Dendritic cell treated with granulocyte-macrophage colony-stimulating factor and Interleukin-4, amounts not matched to agents 40 ng/mL and 50 ng/mL, for 4 days (primary cell): ENCODE measurements at regions not wholly inside any gene's neighbourhood (a gene's known extent, or its start where the extent isn't known, plus 50 kb on each side); places are given as distances from the start of the nearest gene placed in this dataset.

Experiments
- H3K27ac Mint-ChIP-seq: one replicate; pipeline ENCODE4 v1.8.0; 2022; ENCODE audit warnings: mild to moderate bottlenecking, mixed read lengths
- H3K27me3 Mint-ChIP-seq: one replicate; pipeline ENCODE4 v1.8.0; 2022; ENCODE audit warnings: mild to moderate bottlenecking, mixed read lengths
- H3K36me3 Mint-ChIP-seq: one replicate; pipeline ENCODE4 v1.8.0; 2022; ENCODE audit warnings: low read depth, mixed read lengths
- H3K4me1 Mint-ChIP-seq: one replicate; pipeline ENCODE4 v1.8.0; 2022; ENCODE audit warnings: low read depth, mixed read lengths
- H3K4me3 Mint-ChIP-seq: one replicate; pipeline ENCODE4 v1.8.0; 2022; ENCODE audit warnings: mild to moderate bottlenecking, moderate library complexity, mixed read lengths
- H3K9me3 Mint-ChIP-seq: one replicate; pipeline ENCODE4 v1.8.0; 2022; ENCODE audit warnings: mixed read lengths
- intact Hi-C: fragments of 100-400 bp; cut with micrococcal nuclease; formaldehyde crosslinking; loops from one replicate; pipeline ENCODE4 v1.15.0; 2022

DNA sequence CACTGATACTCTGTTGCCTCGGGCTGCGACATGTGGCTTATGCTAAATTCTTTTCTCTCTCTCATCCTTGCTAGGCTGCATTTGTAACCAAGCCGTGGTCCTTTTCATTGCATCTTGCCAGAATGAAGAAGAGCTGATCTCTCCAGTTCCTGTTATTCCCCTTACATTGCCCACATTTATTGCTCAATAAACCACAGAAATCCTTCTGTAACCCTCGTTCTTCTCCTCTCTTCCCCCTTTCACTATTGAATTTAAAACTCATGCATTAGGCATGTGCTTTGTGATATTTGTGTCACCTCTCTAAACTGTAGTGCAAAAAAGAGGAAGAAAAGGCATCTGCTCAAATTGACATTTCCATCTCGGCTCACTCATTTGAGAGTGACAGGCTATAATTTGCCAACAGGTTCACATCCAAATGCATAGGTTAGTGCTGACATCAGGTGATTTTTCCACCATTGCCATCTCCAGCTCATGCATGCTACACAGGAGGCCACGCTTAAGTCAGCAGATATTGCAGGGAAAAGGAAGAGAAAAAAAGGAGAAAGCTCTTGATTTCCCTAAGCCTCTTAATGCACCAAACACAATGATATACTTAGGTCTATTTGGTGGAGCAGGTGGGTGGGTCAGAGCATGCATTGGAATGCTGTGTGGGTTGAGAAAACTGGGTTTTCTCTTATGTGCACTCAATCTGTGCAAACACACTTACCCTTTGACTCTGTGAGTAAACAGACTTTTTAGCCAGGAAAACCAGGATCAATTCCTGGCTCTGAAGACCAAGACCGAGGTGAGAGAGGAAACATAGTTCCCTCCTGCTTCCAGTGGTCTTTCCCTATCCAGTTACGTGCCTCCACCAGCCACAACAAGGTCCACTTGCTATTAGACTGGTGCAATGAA lies 642.7 kb downstream of the HS3ST4 start:
- Mint-ChIP-seq H3K36me3 (no peaks in the 10 kb centered on the region), H3K9me3 (peaks cover 44% of the 10 kb centered on the region), H3K4me3 (no peak overlapping the region), H3K4me1 (peaks cover 7% of the 10 kb centered on the region), H3K27me3 (no peaks in the 10 kb centered on the region), H3K27ac (no peak overlapping the region)
- intact Hi-C loops = no loop called here

DNA sequence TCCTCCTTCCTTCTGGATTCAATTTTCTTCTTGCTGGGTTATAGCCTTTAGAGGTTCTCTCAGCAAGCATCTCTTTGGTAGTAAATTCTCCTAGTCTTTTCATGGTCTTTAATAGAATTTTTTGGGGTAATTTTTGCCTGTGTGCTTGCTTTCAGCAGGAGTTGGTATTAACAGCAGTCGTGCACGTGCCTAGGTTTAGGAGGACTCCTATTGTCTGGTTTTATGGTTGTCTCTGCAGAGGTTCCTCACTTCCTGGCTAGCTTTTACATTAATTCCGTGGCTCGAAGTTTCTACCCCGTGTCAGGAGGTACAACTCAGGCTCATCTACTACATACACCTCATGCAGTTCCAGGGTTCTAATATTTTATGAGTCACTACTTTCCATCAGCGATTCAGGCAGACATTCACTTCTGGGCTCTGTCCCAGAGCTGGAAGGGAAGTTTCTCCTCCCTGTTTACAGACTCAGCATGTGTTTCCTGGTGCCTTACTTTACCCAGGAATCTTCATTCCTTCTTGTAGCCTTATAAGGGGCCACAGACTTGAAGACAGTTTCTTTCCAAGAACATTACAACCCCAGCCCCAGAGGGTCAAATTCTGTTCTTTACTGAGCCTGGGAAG lies 643.6 kb downstream of the HS3ST4 start:
- intact Hi-C loops = no loop called here
- Mint-ChIP-seq H3K36me3 (no peaks in the 10 kb centered on the region), H3K9me3 (peaks cover 41% of the 10 kb centered on the region), H3K4me1 (peaks cover 7% of the 10 kb centered on the region), H3K27ac (no peak overlapping the region), H3K27me3 (no peaks in the 10 kb centered on the region), H3K4me3 (no peak overlapping the region)

DNA sequence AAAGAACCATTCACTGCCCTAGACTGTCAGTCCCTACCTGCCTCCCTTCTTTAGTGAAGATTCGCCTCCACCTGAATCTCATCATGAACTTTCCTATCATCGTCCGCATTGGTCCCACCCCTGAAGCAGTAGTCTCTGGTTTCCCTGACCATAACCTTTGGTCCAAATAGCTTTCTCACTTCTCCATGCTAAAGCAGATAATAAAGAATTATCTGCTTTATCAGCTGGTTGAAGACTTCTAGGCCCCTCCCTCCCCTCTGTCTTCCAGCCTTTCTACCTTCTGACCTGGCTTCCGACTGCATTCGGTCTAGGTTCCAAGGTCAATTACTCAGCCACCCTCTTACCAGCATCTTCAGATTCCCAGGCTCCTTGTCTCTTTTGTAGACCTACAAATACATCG lies 650.9 kb downstream of the HS3ST4 start:
- Mint-ChIP-seq H3K4me3 (no peak overlapping the region), H3K4me1 (no peaks in the 10 kb centered on the region), H3K36me3 (no peaks in the 10 kb centered on the region), H3K9me3 (peaks cover 8% of the 10 kb centered on the region), H3K27ac (no peak overlapping the region), H3K27me3 (no peaks in the 10 kb centered on the region)
- intact Hi-C loops = no loop called here

DNA sequence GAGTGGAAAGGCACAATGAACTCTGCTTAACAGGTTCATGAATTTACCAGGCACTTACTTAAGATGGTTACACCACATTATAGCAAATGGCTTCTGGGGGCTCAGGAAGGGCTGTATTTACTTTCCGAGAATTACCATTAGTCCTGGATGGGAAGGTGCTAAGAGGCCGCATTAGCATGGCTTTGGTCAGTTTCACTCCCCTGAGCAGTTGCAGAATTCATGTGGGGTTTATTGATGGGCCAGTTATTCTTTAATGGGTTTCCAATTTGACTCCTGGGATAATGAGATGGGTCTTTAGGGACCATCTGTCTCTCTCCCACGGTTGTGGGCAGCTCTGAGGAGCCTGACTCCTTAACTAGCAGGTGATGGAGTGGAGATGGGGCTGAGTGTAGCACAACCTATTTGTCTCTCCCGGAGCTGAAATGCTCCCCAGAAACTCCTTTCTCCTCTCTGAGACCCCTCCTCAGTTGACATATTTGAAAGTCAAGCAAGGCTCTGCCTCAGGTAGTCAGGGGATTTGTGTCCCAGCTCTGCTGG lies 652.5 kb downstream of the HS3ST4 start:
- Mint-ChIP-seq H3K4me1 (no peaks in the 10 kb centered on the region), H3K9me3 (no peaks in the 10 kb centered on the region), H3K27ac (no peak overlapping the region), H3K36me3 (no peaks in the 10 kb centered on the region), H3K4me3 (no peak overlapping the region), H3K27me3 (no peaks in the 10 kb centered on the region)
- intact Hi-C loops = no loop called here

DNA sequence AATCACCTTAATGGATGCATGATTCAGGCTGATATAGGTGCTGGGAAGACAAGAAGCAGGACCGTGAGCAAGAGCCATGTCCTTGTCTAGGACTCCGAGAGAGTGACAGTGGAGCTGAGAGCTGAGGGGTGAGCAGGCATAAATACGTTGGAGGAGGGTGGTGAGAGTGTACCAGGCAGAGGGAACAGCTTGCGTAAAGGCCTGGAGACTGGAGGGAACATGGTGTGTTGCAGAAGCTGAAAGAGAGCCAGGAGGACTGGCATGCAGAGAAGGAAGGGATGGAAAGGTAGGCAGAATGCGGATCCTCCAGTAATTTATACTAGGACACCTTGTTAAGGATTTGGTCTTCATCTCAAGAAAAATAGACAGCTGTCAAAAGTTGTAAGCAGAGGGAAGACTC lies 653.2 kb downstream of the HS3ST4 start:
- Mint-ChIP-seq H3K9me3 (no peaks in the 10 kb centered on the region), H3K4me1 (no peaks in the 10 kb centered on the region), H3K36me3 (no peaks in the 10 kb centered on the region), H3K4me3 (no peak overlapping the region), H3K27ac (no peak overlapping the region), H3K27me3 (no peaks in the 10 kb centered on the region)
- intact Hi-C loops = no loop called here

DNA sequence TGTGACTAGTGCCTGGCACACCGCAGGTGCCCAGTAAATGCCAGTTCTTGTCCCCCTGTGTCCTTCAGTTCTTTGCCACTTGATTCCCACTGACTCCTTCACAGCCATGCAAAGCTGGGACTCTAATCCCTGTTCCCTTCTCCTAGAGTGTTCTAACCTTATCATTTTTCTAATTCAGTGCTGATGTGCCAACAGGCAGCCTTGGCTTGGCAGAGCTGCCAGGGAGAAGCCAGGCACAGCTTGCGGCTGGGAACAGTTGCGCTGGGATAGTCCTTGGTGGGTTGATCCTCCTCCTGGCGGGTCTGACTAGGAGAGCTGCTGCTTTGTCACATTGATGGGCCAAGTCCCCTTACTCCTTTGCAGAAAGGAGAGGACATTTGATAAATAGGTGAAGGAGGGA lies 654.2 kb downstream of the HS3ST4 start:
- no peak overlapping the region for H3K27ac Mint-ChIP-seq
- H3K36me3 Mint-ChIP-seq = no peaks in the 10 kb centered on the region
- no peak overlapping the region for H3K4me3 Mint-ChIP-seq
- no peaks in the 10 kb centered on the region for H3K27me3 Mint-ChIP-seq
- intact Hi-C loops = no loop called here
- H3K4me1 Mint-ChIP-seq = no peaks in the 10 kb centered on the region
- H3K9me3 Mint-ChIP-seq = no peaks in the 10 kb centered on the region

DNA sequence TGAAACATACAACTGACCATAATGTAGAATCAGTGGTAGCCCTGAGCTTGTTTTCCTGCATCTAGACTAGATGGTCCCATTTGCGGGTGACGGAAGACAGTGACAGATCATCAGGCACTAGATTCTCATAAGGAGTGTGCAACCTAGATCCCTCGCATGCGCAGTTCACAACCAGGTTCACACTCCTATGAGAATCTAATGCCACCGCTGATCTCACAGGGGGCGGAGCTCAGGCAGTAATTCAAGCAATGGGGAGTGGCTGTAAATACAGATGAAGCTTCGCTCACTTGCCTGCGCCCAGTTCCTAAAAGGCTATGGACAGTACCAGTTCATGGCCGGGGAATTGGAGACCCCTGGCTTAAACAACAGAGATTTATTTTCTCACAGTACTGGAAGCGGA lies 656.3 kb downstream of the HS3ST4 start:
- Mint-ChIP-seq H3K27me3 (no peaks in the 10 kb centered on the region), H3K36me3 (no peaks in the 10 kb centered on the region), H3K4me3 (no peak overlapping the region), H3K4me1 (no peaks in the 10 kb centered on the region), H3K27ac (no peak overlapping the region), H3K9me3 (peaks cover 5% of the 10 kb centered on the region)
- intact Hi-C loops = no loop called here

DNA sequence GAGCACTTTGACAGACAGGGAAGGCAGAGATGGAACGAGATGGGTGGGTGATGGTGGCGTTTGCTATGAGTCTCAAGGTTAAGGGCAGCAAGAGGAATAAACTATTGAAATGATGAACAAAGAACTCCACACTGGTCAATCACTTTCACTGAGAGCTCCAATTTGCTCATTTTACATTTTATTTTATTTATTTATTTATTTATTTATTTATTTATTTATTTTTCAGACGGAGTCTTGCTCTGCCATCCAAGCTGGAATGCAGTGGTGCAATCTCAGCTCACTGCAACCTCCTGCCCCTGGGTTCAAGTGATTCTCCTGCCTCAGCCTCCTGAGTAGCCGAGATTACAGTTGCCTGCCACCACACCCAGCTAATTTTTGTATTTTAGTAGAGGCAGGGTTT lies 669.1 kb downstream of the HS3ST4 start:
- intact Hi-C loops = no loop called here
- H3K9me3 Mint-ChIP-seq = no peaks in the 10 kb centered on the region
- H3K27me3 Mint-ChIP-seq = no peaks in the 10 kb centered on the region
- no peak overlapping the region for H3K27ac Mint-ChIP-seq
- no peaks in the 10 kb centered on the region for H3K4me1 Mint-ChIP-seq
- H3K36me3 Mint-ChIP-seq = no peaks in the 10 kb centered on the region
- no peak overlapping the region for H3K4me3 Mint-ChIP-seq

DNA sequence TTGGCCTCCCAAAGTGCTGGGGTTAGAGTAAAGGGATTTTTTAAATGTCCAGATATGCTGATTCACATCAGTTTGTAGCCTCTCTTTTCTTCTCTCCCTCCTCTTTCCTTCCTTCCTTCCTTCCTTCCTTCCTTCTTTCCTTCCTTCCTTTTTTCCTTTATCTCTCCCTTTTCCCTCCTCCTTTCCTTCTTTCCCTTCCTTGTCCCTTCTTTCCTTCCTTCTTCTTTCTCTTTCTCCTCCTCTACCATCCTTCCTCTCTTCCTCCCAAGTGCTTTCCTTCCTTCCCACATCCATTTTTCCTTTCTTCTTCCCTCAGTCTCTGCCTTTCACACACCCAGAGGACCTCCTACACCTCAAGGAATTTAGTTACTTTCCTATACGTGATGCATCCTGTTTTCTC lies 671.8 kb downstream of the HS3ST4 start:
- no peaks in the 10 kb centered on the region for H3K36me3 Mint-ChIP-seq
- H3K27ac Mint-ChIP-seq = no peak overlapping the region
- H3K27me3 Mint-ChIP-seq = no peaks in the 10 kb centered on the region
- no peaks in the 10 kb centered on the region for H3K9me3 Mint-ChIP-seq
- no peak overlapping the region for H3K4me3 Mint-ChIP-seq
- no peaks in the 10 kb centered on the region for H3K4me1 Mint-ChIP-seq
- intact Hi-C loops = no loop called here

DNA sequence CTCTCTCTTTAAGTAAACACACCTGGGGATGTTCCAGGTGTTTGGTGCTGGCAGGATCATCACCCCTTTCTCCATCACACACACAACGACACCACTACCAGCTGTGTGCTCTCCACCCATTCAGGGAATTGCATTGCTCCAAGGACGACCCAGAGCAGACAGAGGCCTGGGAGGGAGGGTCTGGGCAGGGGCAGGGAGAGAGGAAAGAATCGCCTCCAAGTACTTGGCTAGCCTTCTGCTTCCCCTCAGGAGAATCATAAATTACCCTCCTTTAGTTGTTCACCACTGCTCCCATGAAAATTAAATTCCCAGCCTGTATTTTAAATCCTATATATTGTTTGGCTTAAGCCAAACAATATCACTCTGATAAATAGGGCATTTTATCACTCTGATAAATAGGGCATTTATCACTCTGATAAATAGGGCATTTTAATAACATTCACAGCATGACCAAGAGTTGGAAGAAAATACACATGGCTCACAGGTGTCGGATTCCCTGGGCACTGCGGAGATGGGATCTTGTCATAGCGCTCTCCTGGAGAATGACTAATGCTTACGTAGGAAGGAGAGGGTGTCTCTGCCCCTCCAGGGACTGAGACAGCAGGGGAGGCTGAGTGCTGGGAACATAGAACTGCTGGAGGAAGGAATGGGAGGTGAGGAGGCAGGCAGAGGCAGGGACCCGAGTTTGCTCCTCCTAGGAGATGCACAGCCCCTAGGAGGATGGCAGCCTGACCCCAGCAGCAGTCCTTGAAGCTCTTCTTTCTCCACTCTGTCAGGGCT lies 673.6 kb downstream of the HS3ST4 start:
- Mint-ChIP-seq H3K9me3 (no peaks in the 10 kb centered on the region), H3K4me1 (no peaks in the 10 kb centered on the region), H3K27ac (no peak overlapping the region), H3K4me3 (no peak overlapping the region), H3K36me3 (no peaks in the 10 kb centered on the region), H3K27me3 (no peaks in the 10 kb centered on the region)
- intact Hi-C loops = no loop called here

DNA sequence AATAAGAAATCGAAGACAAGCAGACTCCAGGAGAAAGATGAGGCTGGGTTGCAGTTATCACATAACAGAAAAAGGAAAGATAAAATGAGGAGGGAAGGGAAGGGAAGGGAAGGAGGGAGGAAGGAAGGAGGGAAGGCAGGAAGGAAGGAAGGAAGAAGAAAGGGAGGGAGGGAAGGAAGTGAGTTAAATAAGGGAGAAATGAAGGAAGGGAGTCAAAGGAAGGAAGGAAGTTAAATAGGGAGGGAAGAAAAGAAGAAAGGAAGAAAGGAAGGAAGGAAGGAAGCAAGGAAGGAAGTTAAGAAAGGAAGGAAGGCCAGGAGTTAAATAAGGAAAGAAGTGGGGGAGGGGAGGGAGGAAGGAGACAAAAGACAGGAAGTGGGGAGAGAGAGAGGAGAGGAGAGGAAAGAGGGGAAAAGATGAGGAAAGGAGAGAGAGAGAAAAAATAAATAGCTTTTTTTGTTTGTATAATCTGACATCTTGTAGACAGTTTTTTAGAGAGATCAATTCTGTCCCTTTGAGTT lies 679.6 kb downstream of the HS3ST4 start:
- H3K9me3 Mint-ChIP-seq = peaks cover 9% of the 10 kb centered on the region
- intact Hi-C loops = no loop called here
- H3K4me3 Mint-ChIP-seq = no peak overlapping the region
- H3K27me3 Mint-ChIP-seq = no peaks in the 10 kb centered on the region
- H3K27ac Mint-ChIP-seq = no peak overlapping the region
- no peaks in the 10 kb centered on the region for H3K4me1 Mint-ChIP-seq
- no peaks in the 10 kb centered on the region for H3K36me3 Mint-ChIP-seq

DNA sequence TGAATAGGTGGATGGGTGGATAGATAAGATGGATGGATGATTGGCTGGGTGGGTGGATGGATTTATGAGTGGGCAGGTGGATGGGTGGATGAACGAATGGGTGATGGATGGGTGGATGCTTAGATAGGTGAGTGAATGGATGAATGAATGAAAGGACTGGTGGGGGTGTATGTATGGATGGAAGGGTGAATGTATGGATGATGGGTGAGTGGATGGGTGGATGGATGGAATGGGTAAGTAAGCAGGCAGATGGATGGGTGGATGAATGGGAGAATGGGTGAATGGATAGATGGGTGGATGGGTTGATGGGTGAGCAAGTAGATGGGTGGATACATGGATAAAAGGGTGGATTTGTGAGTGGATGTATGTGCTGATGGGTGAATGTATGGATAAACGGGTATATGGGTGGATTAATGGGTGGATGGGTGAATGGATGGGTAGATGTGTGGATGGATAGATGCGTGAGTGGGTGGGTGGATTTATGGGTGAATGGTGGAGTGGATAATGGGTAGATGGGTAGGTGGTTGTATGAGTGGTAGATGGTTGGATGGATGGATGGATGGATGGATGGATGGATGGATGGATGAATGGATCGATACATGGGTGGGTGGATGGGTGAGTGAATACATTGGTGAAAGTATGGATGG lies 682.6 kb downstream of the HS3ST4 start:
- Mint-ChIP-seq H3K27me3 (no peaks in the 10 kb centered on the region), H3K27ac (no peak overlapping the region), H3K36me3 (no peaks in the 10 kb centered on the region), H3K4me1 (no peaks in the 10 kb centered on the region), H3K9me3 (peaks cover 9% of the 10 kb centered on the region), H3K4me3 (no peak overlapping the region)
- intact Hi-C loops = no loop called here

DNA sequence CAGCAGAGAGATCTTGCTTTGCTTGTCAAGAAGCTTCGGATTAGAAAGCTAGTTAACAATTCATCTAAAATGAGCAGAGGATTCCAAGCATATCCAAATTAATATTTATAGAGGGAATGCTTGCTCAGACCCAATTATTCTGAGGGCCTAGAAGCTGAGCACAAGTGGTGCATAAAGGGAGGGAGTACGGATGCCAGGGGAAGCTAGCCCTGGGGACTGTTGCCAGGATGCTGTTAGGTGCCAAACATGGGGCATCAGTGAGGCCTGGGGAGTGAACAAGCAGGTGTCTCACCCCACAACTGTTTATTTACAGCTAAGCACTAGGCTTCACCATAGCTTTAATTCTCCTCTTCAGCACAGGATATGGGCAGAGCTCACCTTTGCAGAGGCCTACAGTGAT lies 684.1 kb upstream of the C16orf82 start:
- Mint-ChIP-seq H3K36me3 (no peaks in the 10 kb centered on the region), H3K27me3 (no peaks in the 10 kb centered on the region), H3K4me3 (no peak overlapping the region), H3K27ac (no peak overlapping the region), H3K4me1 (no peaks in the 10 kb centered on the region), H3K9me3 (no peaks in the 10 kb centered on the region)
- intact Hi-C loops = no loop called here
